IMR-90 (cell line): ENCODE measurements at regions not wholly inside any gene's neighbourhood (a gene's known extent, or its start where the extent isn't known, plus 50 kb on each side); places are given as distances from the start of the nearest gene placed in this dataset.

Source experiments
- ATAC-seq: fragments of 200-7000 bp; cut with Tn5 transposase; 2 replicates; pipeline ENCODE4 v1.9.1; 2020; ENCODE audit warnings: low read depth, mild to moderate bottlenecking, moderate library complexity
- BruUV-seq: library from RNA; stranded (reverse); fragments of 400-500 nt; replicated peaks from 2 replicates; lab custom pipeline; 2021; lab: Mats Ljungman, UMichigan
- CTCF ChIA-PET: fragments of 300-600 bp; formaldehyde crosslinking; extraction: SDS; loops from one replicate; lab custom pipeline; 2021; ENCODE audit warnings: antibody characterized with exemption; lab: Yijun Ruan, JAX
- POLR2A ChIA-PET: fragments of 300-600 bp; sonication (Branson Sonifier 250); formaldehyde crosslinking; loops from one replicate; lab custom pipeline; 2022; ENCODE audit warnings: antibody characterized with exemption; ENCODE audit not compliant: unreplicated experiment; lab: Charles Lee
- DNase-seq: peaks from one replicate; pipeline ENCODE4 v3.0.0; 2013
- H2AFZ ChIP-seq: replicated peaks from 2 replicates; pipeline ENCODE3; 2013; ENCODE audit warnings: low read length, mild to moderate bottlenecking; ENCODE audit not compliant: poor library complexity
- H2AK5ac ChIP-seq: 2 replicates; pipeline ENCODE4 v1.6.1; 2013; ENCODE audit warnings: low read depth, low read length, inconsistent platforms
- H2AK9ac ChIP-seq: replicated peaks from 2 replicates; pipeline ENCODE3; 2013; ENCODE audit warnings: mild to moderate bottlenecking, low read depth, low read length, moderate library complexity; ENCODE audit not compliant: poor library complexity
- H2BK120ac ChIP-seq: 2 replicates; pipeline ENCODE4 v1.6.1; 2013; ENCODE audit warnings: low read depth, low read length, inconsistent platforms
- H2BK15ac ChIP-seq: 3 replicates; pipeline ENCODE4 v1.6.1; 2013; ENCODE audit warnings: low read depth, low read length, inconsistent platforms
- H2BK20ac ChIP-seq: 2 replicates; pipeline ENCODE4 v1.6.1; 2013; ENCODE audit warnings: low read depth, mild to moderate bottlenecking, inconsistent platforms, low read length, moderate library complexity
- H2BK5ac ChIP-seq: 2 replicates; pipeline ENCODE4 v1.6.1; 2013; ENCODE audit warnings: mild to moderate bottlenecking, low read depth, low read length, inconsistent platforms; ENCODE audit not compliant: poor library complexity, severe bottlenecking
- H3K14ac ChIP-seq: replicated peaks from 2 replicates; pipeline ENCODE4 v1.6.1; 2013; ENCODE audit warnings: low read depth, low read length, inconsistent platforms
- H3K18ac ChIP-seq: 2 replicates; pipeline ENCODE4 v1.6.1; 2013; ENCODE audit warnings: low read depth, low read length, control low read depth
- H3K23ac ChIP-seq: 2 replicates; pipeline ENCODE4 v1.6.1; 2013; ENCODE audit warnings: low read depth, low read length, inconsistent platforms
- H3K27ac ChIP-seq: 2 replicates; pipeline ENCODE4 v1.5.1; 2013; ENCODE audit warnings: mild to moderate bottlenecking, control low read depth, low read length; ENCODE audit not compliant: insufficient read depth
- H3K27me3 ChIP-seq: 2 replicates; pipeline ENCODE4 v1.6.1; 2013; ENCODE audit warnings: low read length; ENCODE audit not compliant: control insufficient read depth, insufficient read depth
- H3K36me3 ChIP-seq: 2 replicates; pipeline ENCODE4 v1.6.1; 2013; ENCODE audit warnings: low read length, mixed read lengths; ENCODE audit not compliant: control insufficient read depth, insufficient read depth
- H3K4ac ChIP-seq: 2 replicates; pipeline ENCODE4 v1.6.1; 2013; ENCODE audit warnings: low read depth, low read length, inconsistent platforms
- H3K4me1 ChIP-seq: 2 replicates; pipeline ENCODE4 v1.6.1; 2013; ENCODE audit warnings: low read length, mixed read lengths; ENCODE audit not compliant: control insufficient read depth, insufficient read depth
- H3K4me2 ChIP-seq: 2 replicates; pipeline ENCODE4 v1.6.1; 2013; ENCODE audit warnings: low read depth, mild to moderate bottlenecking, control low read depth, low read length, moderate library complexity
- H3K4me3 ChIP-seq: 2 replicates; pipeline ENCODE4 v1.5.1; 2013; ENCODE audit warnings: low read depth, mild to moderate bottlenecking, control low read depth, low read length, moderate library complexity; ENCODE audit not compliant: insufficient read depth
- H3K56ac ChIP-seq: 2 replicates; pipeline ENCODE4 v1.6.1; 2013; ENCODE audit warnings: low read length, inconsistent platforms; ENCODE audit not compliant: insufficient read depth; ENCODE audit errors: extremely low read depth
- H3K79me1 ChIP-seq, 2 experiments: 2 replicates each; pipeline ENCODE4 v1.6.1; 2013; ENCODE audit warnings: low read length in 2 of 2, inconsistent platforms in 1 of 2, low read depth in 1 of 2
- H3K9ac ChIP-seq: 2 replicates; pipeline ENCODE4 v1.6.1; 2013; ENCODE audit warnings: low read depth, low read length, control low read depth
- H3K9me1 ChIP-seq: 2 replicates; pipeline ENCODE4 v1.6.1; 2013; ENCODE audit warnings: low read length, inconsistent platforms; ENCODE audit not compliant: insufficient read depth
- H3K9me3 ChIP-seq: 2 replicates; pipeline ENCODE4 v1.6.1; 2013; ENCODE audit warnings: low read length; ENCODE audit not compliant: control insufficient read depth, insufficient read depth
- H4K20me1 ChIP-seq: 2 replicates; pipeline ENCODE4 v1.6.1; 2013; ENCODE audit warnings: low read length, inconsistent platforms; ENCODE audit not compliant: insufficient read depth
- H4K5ac ChIP-seq: 2 replicates; pipeline ENCODE4 v1.6.1; 2013; ENCODE audit warnings: mild to moderate bottlenecking, low read depth, low read length, control low read depth
- H4K8ac ChIP-seq, 2 experiments: 2 replicates each; pipeline ENCODE4 v1.6.1; 2013; ENCODE audit warnings: low read depth in 2 of 2, low read length in 2 of 2, control low read depth in 1 of 2, inconsistent platforms in 1 of 2
- H4K91ac ChIP-seq: 2 replicates; pipeline ENCODE4 v1.6.1; 2013; ENCODE audit warnings: low read depth, low read length, inconsistent platforms; ENCODE audit not compliant: insufficient read depth
- BHLHE40 ChIP-seq: fragments of 150-350 bp; IDR thresholded peaks from 2 replicates; pipeline ENCODE4 v1.6.1; 2016; ENCODE audit warnings: mild to moderate bottlenecking, low read depth, low read length
- CEBPB ChIP-seq: IDR thresholded peaks from 2 replicates; pipeline ENCODE4 v1.6.1; 2012; ENCODE audit warnings: low read depth, low read length, improper control_type of control experiment
- CHD1 ChIP-seq: IDR thresholded peaks from 2 replicates; pipeline ENCODE4 v1.6.1; 2012; ENCODE audit warnings: low read depth, low read length, improper control_type of control experiment
- CTCF ChIP-seq: conservative IDR thresholded peaks from 2 replicates; pipeline ENCODE4 v1.5.1; 2012; ENCODE audit warnings: mild to moderate bottlenecking, low read depth, low read length, improper control_type of control experiment
- FOS ChIP-seq: fragments of 150-350 bp; IDR thresholded peaks from 2 replicates; pipeline ENCODE4 v1.6.1; 2016; ENCODE audit warnings: low read depth, low read length
- MAZ ChIP-seq: IDR thresholded peaks from 2 replicates; pipeline ENCODE4 v1.6.1; 2012; ENCODE audit warnings: low read depth, mild to moderate bottlenecking, low read length, improper control_type of control experiment, moderate library complexity, borderline replicate concordance
- MXI1 ChIP-seq: IDR thresholded peaks from 2 replicates; pipeline ENCODE4 v1.6.1; 2012; ENCODE audit warnings: low read depth, mild to moderate bottlenecking, low read length, moderate library complexity, borderline replicate concordance
- NFE2L2 ChIP-seq: fragments of 150-350 bp; IDR thresholded peaks from 2 replicates; pipeline ENCODE4 v1.6.1; 2016; ENCODE audit warnings: low read depth, mild to moderate bottlenecking, low read length
- POLR2A ChIP-seq: IDR thresholded peaks from 2 replicates; pipeline ENCODE4 v1.6.1; 2012; ENCODE audit warnings: mild to moderate bottlenecking, low read depth, low read length
- RAD21 ChIP-seq: IDR thresholded peaks from 2 replicates; pipeline ENCODE4 v1.6.1; 2012; ENCODE audit warnings: low read length, improper control_type of control experiment
- RCOR1 ChIP-seq: IDR thresholded peaks from 2 replicates; pipeline ENCODE4 v1.6.1; 2012; ENCODE audit warnings: mild to moderate bottlenecking, low read length, improper control_type of control experiment; ENCODE audit not compliant: insufficient replicate concordance
- RFX5 ChIP-seq: IDR thresholded peaks from 2 replicates; pipeline ENCODE4 v1.8.0; 2012; ENCODE audit warnings: low read depth, mild to moderate bottlenecking, low read length, moderate library complexity
- SMC3 ChIP-seq: fragments of 150-350 bp; IDR thresholded peaks from 2 replicates; pipeline ENCODE4 v1.6.1; 2016; ENCODE audit warnings: low read depth, mild to moderate bottlenecking, antibody characterized with exemption, low read length, moderate library complexity
- USF2 ChIP-seq: fragments of 150-350 bp; IDR thresholded peaks from 2 replicates; pipeline ENCODE4 v1.6.1; 2017; ENCODE audit warnings: mild to moderate bottlenecking, antibody characterized with exemption, low read length, low read depth
- dilution Hi-C: fragments of 300-500 bp; cut with HindIII; formaldehyde crosslinking; loops from one replicate; pipeline ENCODE4 v1.14.3; 2018; ENCODE audit warnings: low sequenced_read_pairs; ENCODE audit not compliant: unreplicated experiment
- in situ Hi-C: fragments of 300-500 bp; cut with MboI; formaldehyde crosslinking; loops from 3 replicates; pipeline ENCODE4 v1.14.3; 2019; ENCODE audit warnings: low sequenced_read_pairs, inconsistent platforms, mixed read lengths
- intact Hi-C: fragments of 100-400 bp; cut with micrococcal nuclease; formaldehyde crosslinking; loops from 2 replicates; pipeline ENCODE4 v1.10.0; 2022

GRCh38 chr9:115625251-115625650 is 507.3 kb upstream of the TNC start:
- Histone ChIP-seq H3K14ac (no peak overlapping the region), H2BK20ac (no peak overlapping the region), H3K4ac (no peak overlapping the region), H4K91ac (no peak overlapping the region), H2AK9ac (no peak overlapping the region), H3K23ac (no peak overlapping the region), H3K4me1 (peaks cover 3% of the 10 kb centered on the region; the same call in 1 of the 2 replicates), H4K5ac (no peak overlapping the region), H2AFZ (no peak overlapping the region), H3K9me3 (peaks cover 2% of the 10 kb centered on the region; the same call in 1 of the 2 replicates), H3K56ac (no peak overlapping the region), H3K4me2 (no peak overlapping the region), H3K18ac (no peak overlapping the region; the same call in 1 of the 2 replicates), H3K4me3 (no peak overlapping the region), H2BK5ac (no peak overlapping the region), H3K27me3 (no peaks in the 10 kb centered on the region), H3K27ac (no peak overlapping the region), H2AK5ac (no peak overlapping the region), H2BK120ac (no peak overlapping the region), H3K9ac (no peak overlapping the region), H4K20me1 (no peaks in the 10 kb centered on the region), H3K36me3 (no peaks in the 10 kb centered on the region), H3K9me1 (no peaks in the 10 kb centered on the region), H2BK15ac (no peak overlapping the region), H3K79me1 (no peaks in the 10 kb centered on the region), H4K8ac (no peak overlapping the region)
- intact Hi-C loops (no loop called here), dilution Hi-C loops (no loop called here), in situ Hi-C loops (no loop called here)
- ATAC-seq (no peak), DNase-seq (no peak)
- BruUV-seq = no TSS peak
- POLR2A ChIA-PET = no interaction called here
- CTCF ChIA-PET = interaction anchor here (0.6 to 1.0 kb wide), 2 partner anchors 9 to 16 kb away, joined by 4 read pairs; no protein-coding TSS in a partner anchor
- no peak for TF ChIP-seq CHD1
- no peak for TF ChIP-seq RFX5
- TF ChIP-seq NFE2L2 = no peak
- TF ChIP-seq CTCF = no peak
- no peak for TF ChIP-seq RCOR1
- no peak for TF ChIP-seq RAD21
- no peak for TF ChIP-seq FOS
- TF ChIP-seq POLR2A = no peak
- no peak for TF ChIP-seq MAZ
- no peak for TF ChIP-seq BHLHE40
- TF ChIP-seq USF2 = no peak
- TF ChIP-seq SMC3 = no peak
- no peak for TF ChIP-seq CEBPB
- no peak for TF ChIP-seq MXI1
